H1 (cell line): ENCODE measurements at regions not wholly inside any gene's neighbourhood (a gene's known extent, or its start where the extent isn't known, plus 50 kb on each side); places are given as distances from the start of the nearest gene placed in this dataset.

Experiments
- CTCF ChIA-PET: fragments of 300-600 bp; sonication (Branson Sonifier 250); formaldehyde crosslinking; loops from one replicate; lab custom pipeline; 2021; ENCODE audit not compliant: partially characterized antibody; lab: Charles Lee
- POLR2A ChIA-PET: fragments of 300-600 bp; sonication (Branson Sonifier 250); formaldehyde crosslinking; loops from one replicate; lab custom pipeline; 2021; ENCODE audit warnings: inconsistent platforms; ENCODE audit not compliant: partially characterized antibody; lab: Charles Lee
- DNase-seq, 2 experiments: peaks; one replicate each; pipeline versions ENCODE4 v3.0.0 to v3.0.0-alpha.2; 2010 to 2022; ENCODE audit warnings: low spot score in 2 of 2, low read depth in 1 of 2, mixed read lengths in 1 of 2
- FAIRE-seq: peaks from 2 replicates; lab custom pipeline; 2011; peaks lifted over from hg19 to GRCh38; lab: Jason Lieb, UNC
- H2AFZ ChIP-seq: 2 replicates; pipeline ENCODE4 v1.8.1; 2012; ENCODE audit warnings: low read length, inconsistent platforms
- H2AK5ac ChIP-seq: 2 replicates; pipeline ENCODE4 v1.6.1; 2013; ENCODE audit warnings: low read depth, low read length
- H2BK120ac ChIP-seq: replicated peaks from 2 replicates; pipeline ENCODE3; 2013; ENCODE audit warnings: low read depth, low read length, inconsistent platforms
- H2BK12ac ChIP-seq: 2 replicates; pipeline ENCODE4 v1.6.1; 2013; ENCODE audit warnings: low read depth, low read length
- H2BK15ac ChIP-seq: 2 replicates; pipeline ENCODE4 v1.6.1; 2013; ENCODE audit warnings: low read length
- H2BK20ac ChIP-seq: 2 replicates; pipeline ENCODE4 v1.6.1; 2013; ENCODE audit warnings: low read length
- H2BK5ac ChIP-seq: 2 replicates; pipeline ENCODE4 v1.6.1; 2013; ENCODE audit warnings: low read depth, low read length
- H3K14ac ChIP-seq: 2 replicates; pipeline ENCODE4 v1.6.1; 2013; ENCODE audit warnings: inconsistent platforms; ENCODE audit not compliant: insufficient read length
- H3K18ac ChIP-seq: 2 replicates; pipeline ENCODE4 v1.6.1; 2013; ENCODE audit warnings: low read length; ENCODE audit errors: extremely low read depth
- H3K23ac ChIP-seq: 2 replicates; pipeline ENCODE4 v1.6.1; 2013; ENCODE audit warnings: inconsistent platforms; ENCODE audit not compliant: insufficient read length
- H3K23me2 ChIP-seq: 2 replicates; pipeline ENCODE4 v1.6.1; 2013; ENCODE audit warnings: low read depth, low read length
- H3K27ac ChIP-seq: 2 replicates; pipeline ENCODE4 v1.6.1; 2011; ENCODE audit warnings: low read depth, low read length, inconsistent platforms
- H3K27me3 ChIP-seq, 4 experiments: replicated peaks in 1 of 4; 1 replicate in 1 of 4; 2 replicates in 3 of 4; pipeline versions ENCODE4 v1.6.1 to v1.8.1; 2011 to 2013; ENCODE audit warnings: low read length in 3 of 4, mild to moderate bottlenecking in 3 of 4, inconsistent platforms in 2 of 4, mixed read lengths in 2 of 4, moderate library complexity in 1 of 4; ENCODE audit not compliant: control insufficient read depth in 3 of 4, insufficient read depth in 3 of 4; ENCODE audit errors: extremely low read depth in 1 of 4
- H3K36me3 ChIP-seq, 4 experiments: 2 replicates each; pipeline versions ENCODE4 v1.6.1 to v1.8.1; 2011 to 2013; ENCODE audit warnings: mild to moderate bottlenecking in 4 of 4, low read length in 3 of 4, moderate library complexity in 2 of 4, control low read depth in 1 of 4, inconsistent platforms in 1 of 4; ENCODE audit not compliant: insufficient read depth in 4 of 4, control insufficient read depth in 2 of 4
- H3K4ac ChIP-seq: replicated peaks from 2 replicates; pipeline ENCODE3; 2013; ENCODE audit warnings: low read length, low read depth, mixed read lengths, inconsistent platforms; ENCODE audit not compliant: insufficient read length
- H3K4me1 ChIP-seq, 4 experiments: replicated peaks in 1 of 4; 1 replicate in 1 of 4; 2 replicates in 3 of 4; pipeline versions ENCODE4 v1.6.1 to v1.8.1; 2011 to 2013; ENCODE audit warnings: low read length in 3 of 4, inconsistent platforms in 2 of 4, mixed read lengths in 1 of 4; ENCODE audit not compliant: insufficient read depth in 4 of 4, control insufficient read depth in 3 of 4
- H3K4me2 ChIP-seq, 2 experiments: 2 replicates each; pipeline versions ENCODE4 v1.6.1 to v1.8.1; 2011 to 2013; ENCODE audit warnings: low read depth in 2 of 2, low read length in 2 of 2, control low read depth in 1 of 2, inconsistent platforms in 1 of 2, mild to moderate bottlenecking in 1 of 2; ENCODE audit not compliant: insufficient read depth in 1 of 2
- H3K4me3 ChIP-seq, 4 experiments: fragments of 200-600, 300-600 bp in 1 of 4; sonication (generic), shearing (Covaris generic), sonication (Bioruptor Twin) in 1 of 4; 2 replicates each; pipeline versions ENCODE4 v1.5.1 to v1.8.1; 2011 to 2016; ENCODE audit warnings: low read length in 4 of 4, low read depth in 3 of 4, control low read depth in 2 of 4, inconsistent platforms in 2 of 4, mild to moderate bottlenecking in 2 of 4, mixed read lengths in 1 of 4, moderate library complexity in 1 of 4; ENCODE audit not compliant: insufficient read depth in 2 of 4; ENCODE audit errors: extremely low read depth in 1 of 4
- H3K56ac ChIP-seq: replicated peaks from 2 replicates; pipeline ENCODE3; 2013; ENCODE audit warnings: low read depth, mild to moderate bottlenecking, mixed read lengths, low read length, inconsistent platforms; ENCODE audit not compliant: insufficient read length
- H3K79me1 ChIP-seq: 2 replicates; pipeline ENCODE4 v1.6.1; 2013; ENCODE audit warnings: low read depth, low read length, control low read depth
- H3K79me2 ChIP-seq, 2 experiments: 2 replicates each; pipeline versions ENCODE4 v1.6.1 to v1.8.1; 2012 to 2013; ENCODE audit warnings: low read length in 2 of 2, mild to moderate bottlenecking in 2 of 2, inconsistent platforms in 1 of 2; ENCODE audit not compliant: insufficient read depth in 2 of 2, control insufficient read depth in 1 of 2
- H3K9ac ChIP-seq, 4 experiments: replicated peaks in 1 of 4; 1 replicate in 1 of 4; 2 replicates in 3 of 4; pipeline versions ENCODE4 v1.6.1 to v1.8.1; 2011 to 2013; ENCODE audit warnings: low read depth in 3 of 4, low read length in 3 of 4, control low read depth in 2 of 4, mild to moderate bottlenecking in 2 of 4, moderate library complexity in 2 of 4, inconsistent platforms in 1 of 4; ENCODE audit errors: extremely low read depth in 1 of 4
- H3K9me3 ChIP-seq, 2 experiments: 2 replicates each; pipeline versions ENCODE4 v1.6.1 to v1.8.1; 2012 to 2013; ENCODE audit warnings: mild to moderate bottlenecking in 2 of 2, moderate library complexity in 2 of 2, control low read depth in 1 of 2, inconsistent platforms in 1 of 2, low read depth in 1 of 2, low read length in 1 of 2, mixed read lengths in 1 of 2; ENCODE audit not compliant: insufficient read depth in 2 of 2
- H4K20me1 ChIP-seq, 2 experiments: replicated peaks in 1 of 2; 2 replicates each; pipeline versions ENCODE3 to v1.8.1; 2011 to 2013; ENCODE audit warnings: inconsistent platforms in 2 of 2, low read length in 2 of 2, mild to moderate bottlenecking in 1 of 2; ENCODE audit not compliant: insufficient read depth in 2 of 2, control insufficient read depth in 1 of 2
- H4K5ac ChIP-seq: 2 replicates; pipeline ENCODE4 v1.6.1; 2013; ENCODE audit warnings: low read length, low read depth, mixed read lengths, inconsistent platforms; ENCODE audit not compliant: insufficient read length
- H4K8ac ChIP-seq: 2 replicates; pipeline ENCODE4 v1.8.0; 2013; ENCODE audit warnings: mild to moderate bottlenecking, moderate library complexity, low read length, inconsistent platforms; ENCODE audit not compliant: insufficient read depth; ENCODE audit errors: extremely low read depth
- H4K91ac ChIP-seq: replicated peaks from 2 replicates; pipeline ENCODE3; 2013; ENCODE audit warnings: low read length, mixed read lengths, inconsistent platforms; ENCODE audit not compliant: insufficient read length
- KDM1A ChIP-seq: fragments of 200-600, 300-600 bp; sonication (generic); IDR thresholded peaks from 2 replicates; pipeline ENCODE4 v1.7.1; 2016; ENCODE audit warnings: mild to moderate bottlenecking, low read length, borderline replicate concordance
- POLR2AphosphoS5 ChIP-seq: IDR thresholded peaks from 2 replicates; pipeline ENCODE4 v1.6.1; 2011; ENCODE audit warnings: low read depth, low read length
- WGBS, 2 experiments: shearing (Covaris generic) in 1 of 2; methylation state at CpG; one replicate each; pipeline versions ENCODE4 v1.1.6 to v1.1.7; 2013 to 2015; ENCODE audit warnings: low lambda C conversion rate in 2 of 2, mixed read lengths in 2 of 2, inconsistent platforms in 1 of 2, low coverage in 1 of 2, missing lambda C conversion rate in 1 of 2; ENCODE audit not compliant: insufficient replicate concordance in 2 of 2, insufficient coverage in 1 of 2, insufficient read length in 1 of 2; ENCODE audit errors: extremely low coverage in 1 of 2, missing lambda C conversion rate in 1 of 2; 5-methylcytosine and 5-hydroxymethylcytosine counted together

- no peak overlapping the region for H3K4me3 ChIP-seq
- H3K56ac ChIP-seq: no peak overlapping the region
- DNase-seq: no peak
- no peaks in the 10 kb centered on the region for H3K27me3 ChIP-seq
- no peaks in the 10 kb centered on the region for H4K20me1 ChIP-seq
- no peaks in the 10 kb centered on the region for H3K4me1 ChIP-seq
- no peaks in the 10 kb centered on the region for H3K79me1 ChIP-seq
- no peak overlapping the region for H2BK5ac ChIP-seq
- TF ChIP-seq KDM1A (peak; percentile 66; the same call in 1 of the 2 replicates), POLR2AphosphoS5 (no peak)
- ChIA-PET POLR2A (no interaction called here), CTCF (no interaction called here)
- H2BK15ac ChIP-seq: no peak overlapping the region
- H2BK20ac ChIP-seq: no peak overlapping the region
- no peak overlapping the region for H4K91ac ChIP-seq
- 93% methylated on average over 5 of the region's 5 CpGs; no CpG with 5 or more reads in 1 of the 2 experiments for WGBS, 2 experiments
- no peaks in the 10 kb centered on the region for H3K79me2 ChIP-seq
- H2AK5ac ChIP-seq: no peak overlapping the region
- no peak overlapping the region for H3K4ac ChIP-seq
- no peak overlapping the region for H3K4me2 ChIP-seq
- H3K18ac ChIP-seq: no peak overlapping the region
- no peak overlapping the region for H2BK12ac ChIP-seq
- no peaks in the 10 kb centered on the region for H3K9me3 ChIP-seq
- H3K36me3 ChIP-seq: no peaks in the 10 kb centered on the region
- no peak overlapping the region for H3K27ac ChIP-seq
- H3K9ac ChIP-seq: no peak overlapping the region
- H2AFZ ChIP-seq: no peak overlapping the region
- FAIRE-seq: no peak
- no peak overlapping the region for H3K14ac ChIP-seq
- H3K23ac ChIP-seq: no peak overlapping the region
- no peak overlapping the region for H2BK120ac ChIP-seq
- H3K23me2 ChIP-seq: no peaks in the 10 kb centered on the region
- H4K5ac ChIP-seq: no peak overlapping the region
- no peak overlapping the region for H4K8ac ChIP-seq
These were observed 510.2 kb downstream of the JRKL start for GRCh38 chr11:96899971-96900370.
